ENCODE measurements at regions not wholly inside any gene's neighbourhood (a gene's known extent, or its start where the extent isn't known, plus 50 kb on each side); places are given as distances from the start of the nearest gene placed in this dataset.
"Not testable (repeated sequence)": the region's sequence is repeated elsewhere in the genome, so short reads cannot be mapped to it uniquely, and the experiment has no call there.

GRCh38 chr6:11379805-11380204, 147.3 kb upstream of the NEDD9 start:
- Histone ChIP-seq H3K9me3 (no peaks in the 10 kb centered on the region), H3K27ac (no peak overlapping the region), H3K4me3 (no peak overlapping the region), H3K36me3 (no peaks in the 10 kb centered on the region), H3K27me3 (no peaks in the 10 kb centered on the region), H3K4me1 (no peaks in the 10 kb centered on the region)
- TF ChIP-seq CTCF (IDR thresholded peaks at IDR 0.05) (no peak), POLR2AphosphoS5 (IDR thresholded peaks at IDR 0.05) (no peak), EP300 (IDR thresholded peaks at IDR 0.05) (no peak), POLR2A (IDR thresholded peaks at IDR 0.05) (no peak)
- intact Hi-C loops (cut with DNase I) = no loop called here
- WGBS, 2 donors = 95 to 97% methylated on average over 4 of the region's 4 CpGs
- DNase-seq = no peak

GRCh38 chr6:11378639-11379038, 146.2 kb upstream of the NEDD9 start:
- H3K4me3 ChIP-seq = no peak overlapping the region
- no peak for DNase-seq
- TF ChIP-seq EP300 (IDR thresholded peaks at IDR 0.05) = no peak
- TF ChIP-seq POLR2A (IDR thresholded peaks at IDR 0.05) = no peak
- TF ChIP-seq CTCF (IDR thresholded peaks at IDR 0.05) = no peak
- TF ChIP-seq POLR2AphosphoS5 (IDR thresholded peaks at IDR 0.05) = no peak
- H3K4me1 ChIP-seq = no peaks in the 10 kb centered on the region
- 79 to 90% methylated on average over 4 of the region's 4 CpGs for WGBS, 2 donors
- no peaks in the 10 kb centered on the region for H3K36me3 ChIP-seq
- intact Hi-C loops (cut with DNase I) = no loop called here
- H3K27ac ChIP-seq = no peak overlapping the region
- no peaks in the 10 kb centered on the region for H3K27me3 ChIP-seq
- no peaks in the 10 kb centered on the region for H3K9me3 ChIP-seq

GRCh38 chr6:11374036-11375010, 141.9 kb upstream of the NEDD9 start:
- no peaks in the 10 kb centered on the region for H3K36me3 ChIP-seq
- intact Hi-C loops (cut with DNase I) = no loop called here

GRCh38 chr6:11373208-11373607, 140.7 kb upstream of the NEDD9 start:
- DNase-seq = no peak
- intact Hi-C loops (cut with DNase I) = no loop called here
- Histone ChIP-seq H3K4me3 (no peak overlapping the region), H3K9me3 (no peaks in the 10 kb centered on the region), H3K4me1 (no peaks in the 10 kb centered on the region), H3K27ac (no peak overlapping the region), H3K36me3 (no peaks in the 10 kb centered on the region), H3K27me3 (no peaks in the 10 kb centered on the region)
- no peak for TF ChIP-seq POLR2A (IDR thresholded peaks at IDR 0.05)
- TF ChIP-seq CTCF (IDR thresholded peaks at IDR 0.05) = no peak
- no peak for TF ChIP-seq POLR2AphosphoS5 (IDR thresholded peaks at IDR 0.05)
- TF ChIP-seq EP300 (IDR thresholded peaks at IDR 0.05) = no peak
- whole genome bisulfite sequencing, 2 donors = 85 to 96% methylated on average over 1 of the region's 1 CpG

More at GRCh38 chr6:11374036-11375010, 141.9 kb upstream of the NEDD9 start:
- TF ChIP-seq CTCF (IDR thresholded peaks at IDR 0.05) (no peak), POLR2AphosphoS5 (IDR thresholded peaks at IDR 0.05) (no peak)
- peak overlapping the region in 1 of 4 donors; percentile 1 for H3K27ac ChIP-seq
- H3K27me3 ChIP-seq = no peaks in the 10 kb centered on the region
- no peak overlapping the region for H3K4me3 ChIP-seq
- 26 to 38% methylated on average over 4 of the region's 4 CpGs for WGBS, 2 donors
- no peaks in the 10 kb centered on the region for H3K4me1 ChIP-seq
- DNase-seq = no peak
- no peaks in the 10 kb centered on the region for H3K9me3 ChIP-seq

- intact Hi-C loops (cut with DNase I); H3K4me3 ChIP-seq: not testable (repeated sequence)
Measured at GRCh38 chr6:11372186-11372790, 139.8 kb upstream of the NEDD9 start.

More at GRCh38 chr6:11372186-11372790, 139.8 kb upstream of the NEDD9 start:
- H3K36me3 ChIP-seq, H3K4me1 ChIP-seq, H3K9me3 ChIP-seq, H3K27me3 ChIP-seq, H3K27ac ChIP-seq, DNase-seq: not testable (repeated sequence)
